GM12801 (cell line): ENCODE measurements at regions not wholly inside any gene's neighbourhood (a gene's known extent, or its start where the extent isn't known, plus 50 kb on each side); places are given as distances from the start of the nearest gene placed in this dataset.

Source experiments
- TF ChIP-seq, protein P1 (sequence below): IDR thresholded peaks from one replicate; pipeline ENCODE4 v1.5.1; 2011; ENCODE audit warnings: control low read depth; ENCODE audit not compliant: insufficient read length; ENCODE audit errors: extremely low read depth

DNA sequence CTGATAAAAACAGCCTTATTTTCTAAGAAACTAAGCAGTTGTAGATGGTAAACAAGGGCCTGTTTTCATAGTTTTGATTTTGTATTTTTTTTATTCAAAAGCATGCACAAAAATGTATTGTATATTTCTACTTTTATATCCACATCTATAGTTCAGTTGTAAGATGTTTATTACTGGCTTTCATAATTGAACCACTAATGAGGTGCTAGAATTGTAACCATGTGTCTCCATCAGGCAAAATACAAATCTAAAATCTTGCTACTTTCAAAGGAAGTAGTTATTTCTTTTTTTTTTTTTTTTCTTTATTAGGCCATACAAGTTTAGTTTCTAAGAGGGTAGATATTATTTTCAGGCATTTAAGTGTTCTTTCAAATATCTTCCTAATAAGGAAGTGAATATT is 1755.0 kb downstream of the MAT2B start:
- TF ChIP-seq, protein P1, sequence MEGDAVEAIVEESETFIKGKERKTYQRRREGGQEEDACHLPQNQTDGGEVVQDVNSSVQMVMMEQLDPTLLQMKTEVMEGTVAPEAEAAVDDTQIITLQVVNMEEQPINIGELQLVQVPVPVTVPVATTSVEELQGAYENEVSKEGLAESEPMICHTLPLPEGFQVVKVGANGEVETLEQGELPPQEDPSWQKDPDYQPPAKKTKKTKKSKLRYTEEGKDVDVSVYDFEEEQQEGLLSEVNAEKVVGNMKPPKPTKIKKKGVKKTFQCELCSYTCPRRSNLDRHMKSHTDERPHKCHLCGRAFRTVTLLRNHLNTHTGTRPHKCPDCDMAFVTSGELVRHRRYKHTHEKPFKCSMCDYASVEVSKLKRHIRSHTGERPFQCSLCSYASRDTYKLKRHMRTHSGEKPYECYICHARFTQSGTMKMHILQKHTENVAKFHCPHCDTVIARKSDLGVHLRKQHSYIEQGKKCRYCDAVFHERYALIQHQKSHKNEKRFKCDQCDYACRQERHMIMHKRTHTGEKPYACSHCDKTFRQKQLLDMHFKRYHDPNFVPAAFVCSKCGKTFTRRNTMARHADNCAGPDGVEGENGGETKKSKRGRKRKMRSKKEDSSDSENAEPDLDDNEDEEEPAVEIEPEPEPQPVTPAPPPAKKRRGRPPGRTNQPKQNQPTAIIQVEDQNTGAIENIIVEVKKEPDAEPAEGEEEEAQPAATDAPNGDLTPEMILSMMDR, result no peak

DNA sequence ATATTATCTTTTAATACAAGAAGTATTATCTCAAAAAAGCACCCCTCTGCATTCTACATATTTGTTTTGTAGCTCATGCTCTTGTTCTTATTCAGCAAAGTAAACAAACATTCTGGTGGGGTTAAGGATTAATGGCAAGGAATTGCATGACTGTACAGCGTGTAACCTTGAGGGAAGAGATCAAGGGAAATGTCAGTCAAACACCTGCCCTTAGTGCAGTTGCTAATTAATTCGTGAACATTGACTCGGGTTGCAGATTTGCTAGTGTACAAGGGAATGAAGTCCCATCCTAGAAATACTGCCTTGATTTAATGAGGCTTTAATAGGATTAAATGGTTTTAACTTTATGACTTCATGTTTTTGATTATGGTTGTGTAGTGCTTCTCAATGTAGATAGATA is 1758.1 kb downstream of the MAT2B start:
- TF ChIP-seq, protein P1, result no peak

DNA sequence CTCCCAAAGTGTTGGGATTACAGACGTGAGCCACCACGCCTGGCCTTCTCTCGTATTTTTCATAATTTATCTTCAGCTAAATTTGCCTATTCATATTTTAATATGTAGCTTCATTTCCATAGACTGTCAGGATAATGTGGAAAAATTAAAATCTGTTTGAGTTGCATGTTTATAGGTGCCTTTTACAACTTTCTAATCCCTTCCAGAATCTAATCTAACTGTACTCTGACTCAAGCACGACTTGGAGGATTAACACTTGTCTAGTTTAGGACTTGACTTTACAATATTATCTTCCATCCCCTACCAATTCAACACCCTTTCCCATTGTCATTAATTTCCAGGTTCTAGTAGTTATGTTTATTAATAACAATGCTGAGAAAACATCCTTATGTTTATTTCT is 1761.5 kb downstream of the MAT2B start:
- TF ChIP-seq, protein P1, result no peak

DNA sequence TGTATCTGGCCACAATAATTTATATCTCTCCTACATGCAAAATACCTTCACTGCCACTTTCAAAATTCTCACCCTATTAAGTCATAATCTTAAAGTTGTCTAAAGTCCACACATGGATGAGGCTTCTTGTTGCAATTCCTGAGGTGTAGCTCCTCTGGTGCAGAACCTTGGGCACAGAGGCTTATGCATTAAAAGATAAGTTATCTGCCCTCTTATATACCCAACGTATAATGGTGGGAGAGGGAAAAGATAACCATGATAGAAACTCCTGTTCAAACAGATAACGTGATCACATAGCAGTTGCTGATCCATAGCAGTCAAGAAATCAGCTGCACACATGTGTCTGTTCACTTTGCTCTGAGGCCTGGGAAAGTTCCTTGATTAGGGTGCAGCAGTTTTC is 1767.0 kb downstream of the MAT2B start:
- TF ChIP-seq, protein P1, result no peak

DNA sequence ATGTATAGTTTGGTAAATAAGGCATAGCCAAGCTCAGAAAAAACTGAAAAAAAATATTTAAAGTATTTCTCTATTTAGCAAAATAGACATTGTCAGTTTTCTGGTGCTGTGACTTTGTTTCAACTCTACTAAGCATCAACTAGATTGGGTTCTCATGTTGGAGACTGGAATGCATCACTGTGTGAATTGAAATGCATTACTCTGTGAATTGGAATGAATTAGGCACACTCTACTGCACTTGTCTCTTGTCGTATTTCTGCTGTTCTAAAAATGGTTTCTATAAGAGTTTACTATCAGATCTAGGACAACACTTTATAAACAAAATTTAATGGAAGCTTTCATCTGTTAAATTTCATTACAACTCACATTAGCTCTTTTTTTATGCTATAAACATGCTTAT is 1772.2 kb downstream of the MAT2B start:
- TF ChIP-seq, protein P1, result no peak

DNA sequence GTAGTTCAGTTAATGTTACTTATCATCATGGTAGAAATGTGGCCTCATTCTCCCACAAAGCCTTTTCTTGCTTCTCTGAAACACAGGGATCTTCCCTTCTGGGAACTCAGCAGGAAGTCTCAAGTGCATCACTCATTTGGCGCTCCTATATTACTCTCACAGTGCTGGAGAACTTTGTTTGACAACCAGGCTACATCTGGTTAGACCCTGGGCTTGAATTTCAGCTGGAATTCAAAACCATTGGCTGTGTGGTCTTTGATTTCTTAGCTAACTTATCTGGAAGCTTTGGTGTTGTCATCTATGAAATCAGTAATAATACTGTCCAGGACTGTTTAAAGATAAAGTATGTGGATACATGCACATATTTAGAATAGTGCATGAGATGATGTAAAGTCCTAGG is 1777.1 kb downstream of the MAT2B start:
- TF ChIP-seq, protein P1, result no peak

DNA sequence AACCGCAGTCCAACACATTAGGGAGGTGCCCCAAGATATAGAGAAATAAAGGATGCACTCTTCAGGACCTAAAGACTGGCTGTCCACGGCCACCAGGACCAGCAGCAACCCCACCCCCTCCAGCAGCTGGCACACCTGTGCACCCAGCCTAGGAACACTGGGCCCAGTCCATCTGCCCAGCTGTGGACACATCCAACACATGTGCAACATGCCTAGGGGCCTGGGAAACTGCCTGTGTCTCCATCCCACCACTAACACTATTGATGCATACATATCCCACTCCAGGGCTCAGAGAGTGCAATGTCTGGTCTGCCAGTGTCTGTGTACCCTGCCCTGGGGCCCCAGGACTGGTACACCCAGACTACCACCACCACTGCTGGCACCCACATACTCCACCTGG is 1781.3 kb downstream of the MAT2B start:
- TF ChIP-seq, protein P1, result no peak

DNA sequence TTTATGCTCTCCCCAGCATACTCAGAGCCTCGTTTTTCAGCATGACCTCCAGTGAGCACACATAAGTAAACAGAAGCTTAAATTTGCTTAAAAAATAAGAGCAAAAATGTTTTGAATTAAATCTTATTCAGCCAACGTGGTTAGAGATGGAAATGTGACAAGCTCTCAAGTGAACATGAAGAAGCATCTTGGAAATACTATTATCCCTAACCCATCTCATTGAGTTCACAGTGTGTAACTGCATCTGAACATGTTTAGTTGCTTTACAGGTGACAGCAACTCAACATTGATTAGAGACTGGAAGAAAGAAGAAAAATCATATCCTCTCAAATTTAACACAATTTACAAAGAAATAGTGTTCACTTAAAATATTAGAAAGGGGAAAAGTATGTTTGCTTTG is 1785.1 kb downstream of the MAT2B start:
- TF ChIP-seq, protein P1, result no peak
